CD4-positive, alpha-beta T cell treated with Interleukin-21 for 1 hour (primary cell): ENCODE measurements at regions not wholly inside any gene's neighbourhood (a gene's known extent, or its start where the extent isn't known, plus 50 kb on each side); places are given as distances from the start of the nearest gene placed in this dataset.

Experiments
- DNase-seq: peaks from one replicate; pipeline ENCODE4 v3.0.0-alpha.2; 2020

DNA sequence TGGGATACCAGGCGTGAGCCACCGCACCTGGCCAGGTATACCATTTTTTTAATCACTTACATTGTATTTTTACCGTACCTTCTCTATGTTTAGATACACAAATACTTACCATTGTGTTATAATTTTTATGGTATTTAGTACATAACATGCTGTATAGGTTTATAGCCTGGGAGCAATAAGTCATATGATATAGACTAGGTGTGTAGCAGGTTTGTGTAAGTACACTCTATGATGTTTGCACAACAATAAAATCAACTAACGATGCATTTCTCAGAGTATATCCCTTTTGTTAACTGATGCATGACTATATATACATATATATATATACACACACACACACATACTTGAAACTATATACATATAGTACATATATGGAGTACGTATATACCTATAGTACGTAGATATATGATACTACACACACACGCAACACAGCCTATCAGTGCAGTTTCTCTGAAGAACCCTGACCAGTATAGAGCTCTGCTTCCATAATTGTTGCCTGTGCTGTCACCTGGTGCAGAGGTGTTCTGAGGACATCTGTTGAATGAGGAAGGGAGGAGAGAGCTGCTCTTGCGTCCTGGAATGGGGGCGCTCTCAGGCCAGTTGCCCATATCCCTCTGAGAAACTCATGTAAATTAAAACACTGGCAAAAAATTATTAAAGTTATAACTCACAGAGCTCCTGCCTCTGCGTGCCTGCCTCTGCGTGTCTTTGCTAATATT, 315.3 kb downstream of the FGFR2 start:
- DNase-seq: no peak

DNA sequence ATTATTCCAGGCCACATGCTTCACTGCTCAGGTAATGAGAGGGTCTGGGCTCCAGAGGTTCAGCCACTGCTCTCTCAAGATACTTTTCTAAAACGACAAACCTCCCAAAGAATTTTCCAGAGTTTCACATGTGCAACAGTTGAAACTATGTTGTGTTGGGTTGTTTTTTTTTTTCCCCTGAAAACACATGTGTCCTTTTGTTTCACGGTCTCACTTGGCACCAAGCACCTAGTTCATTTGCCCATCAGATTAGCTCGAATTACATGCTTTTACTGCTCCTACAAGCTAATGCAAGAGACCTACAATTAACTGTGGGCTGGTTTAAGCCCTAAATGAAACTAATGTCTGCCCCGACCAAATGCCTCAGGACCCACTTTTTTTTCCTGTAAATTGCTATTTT, 313.3 kb downstream of the FGFR2 start:
- no peak for DNase-seq

DNA sequence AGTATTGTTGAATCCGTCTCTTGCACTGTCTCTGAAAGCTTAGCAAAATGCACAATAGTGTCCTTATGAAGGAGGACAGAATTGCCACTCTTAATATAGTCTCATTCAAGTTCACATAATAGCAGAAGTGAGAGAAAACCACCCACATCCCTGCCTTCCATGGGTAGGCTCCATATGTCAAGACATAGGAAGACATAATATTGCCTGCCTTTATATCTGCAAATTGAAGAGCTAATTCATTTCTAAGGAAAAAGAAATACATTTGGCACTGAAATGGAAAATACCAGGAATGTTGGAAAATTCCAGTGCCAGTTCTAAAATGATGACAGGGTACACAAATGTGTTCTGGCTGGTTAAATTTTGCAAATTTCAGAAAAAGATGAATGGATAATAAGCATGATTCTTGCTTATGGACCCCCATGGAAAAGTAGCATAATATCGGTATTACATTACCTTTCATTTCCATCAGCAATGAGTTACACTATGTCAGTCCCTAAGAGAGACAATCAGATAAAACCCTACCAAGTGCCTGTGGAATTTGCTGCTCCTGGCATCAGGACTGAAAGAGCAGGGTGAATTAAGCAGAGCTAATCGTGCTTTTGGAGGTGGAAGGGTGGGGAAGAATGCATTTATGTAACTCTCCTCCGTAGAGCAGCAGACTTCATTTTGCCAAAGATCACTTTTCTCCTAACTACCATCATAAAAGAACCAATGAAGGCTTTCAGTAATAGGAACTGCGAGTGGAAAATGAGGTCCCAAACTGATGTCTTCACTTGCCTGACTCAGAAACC, 312.6 kb downstream of the FGFR2 start:
- no peak for DNase-seq

DNA sequence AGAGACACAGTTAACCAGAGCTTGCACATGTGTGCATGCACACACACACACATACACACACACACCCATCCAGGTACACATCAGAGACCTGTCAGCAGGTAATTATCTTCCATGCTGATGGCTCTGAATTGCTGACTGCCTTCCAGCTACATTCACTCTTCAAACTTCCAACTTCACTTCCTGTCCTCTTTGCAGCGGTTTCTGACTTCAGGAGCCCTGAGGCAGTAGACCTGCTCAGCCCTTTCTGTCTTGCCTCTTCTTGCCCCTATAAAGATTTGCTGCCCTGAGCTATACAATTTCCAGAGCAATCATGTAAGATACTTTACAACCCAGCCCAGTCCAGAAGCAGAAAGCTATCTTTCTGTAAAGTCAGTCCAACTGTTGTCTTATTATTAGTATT, 310.2 kb downstream of the FGFR2 start:
- no peak for DNase-seq

DNA sequence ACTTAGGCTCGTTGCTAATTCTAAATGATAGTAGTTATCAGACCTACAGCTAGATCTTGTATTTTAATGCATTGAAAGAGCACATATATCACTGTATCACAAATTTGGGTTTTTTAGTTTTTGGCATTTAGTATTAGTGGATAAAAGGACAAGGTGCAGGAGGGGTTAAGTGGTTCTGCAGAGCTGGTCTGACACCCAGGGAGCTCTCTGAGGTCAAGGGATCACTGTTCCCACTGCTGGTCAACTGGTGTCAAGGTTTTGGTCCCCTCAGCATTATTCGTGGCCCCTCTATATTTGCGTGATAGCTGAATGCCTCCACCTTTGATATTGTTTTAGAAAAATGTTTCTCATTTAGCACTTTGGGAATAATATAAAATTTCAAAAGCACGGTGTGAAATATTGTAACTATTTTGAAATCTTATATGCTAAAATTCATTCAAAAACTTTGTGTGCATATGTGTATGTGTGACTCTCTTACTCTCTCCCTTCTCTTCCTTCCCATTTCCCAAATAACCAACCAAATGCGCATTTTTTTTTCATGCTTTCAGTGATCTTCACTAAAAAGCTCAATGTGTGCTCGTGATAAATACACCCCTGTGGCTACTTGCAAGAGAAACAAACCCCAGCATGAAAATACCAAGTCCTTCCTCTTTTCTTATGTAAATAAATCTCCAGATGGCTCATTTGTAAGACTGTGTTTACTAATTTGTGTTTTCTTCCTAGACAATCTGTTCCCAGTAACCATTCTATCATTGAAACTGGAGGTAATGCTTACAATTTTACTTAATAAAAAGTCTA, 309.2 kb downstream of the FGFR2 start:
- DNase-seq: no peak

DNA sequence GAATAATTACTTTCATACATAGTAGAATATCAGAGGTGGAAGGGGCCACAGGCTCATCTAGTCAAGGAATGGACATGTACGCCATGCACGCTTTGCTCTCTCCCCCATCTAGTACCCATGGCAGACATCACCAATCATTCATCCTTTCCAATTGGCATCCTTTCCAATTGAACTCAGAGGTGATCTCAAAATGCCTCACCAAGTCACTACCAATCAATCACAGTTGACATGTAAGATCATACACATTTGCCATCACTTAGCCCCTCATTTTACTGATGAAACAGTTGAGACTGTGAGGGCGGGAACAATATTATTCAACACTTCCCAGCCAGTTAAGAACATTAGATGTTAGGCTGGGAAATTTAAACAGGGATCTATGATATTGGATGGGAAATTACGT, 308.4 kb downstream of the FGFR2 start:
- DNase-seq: no peak

DNA sequence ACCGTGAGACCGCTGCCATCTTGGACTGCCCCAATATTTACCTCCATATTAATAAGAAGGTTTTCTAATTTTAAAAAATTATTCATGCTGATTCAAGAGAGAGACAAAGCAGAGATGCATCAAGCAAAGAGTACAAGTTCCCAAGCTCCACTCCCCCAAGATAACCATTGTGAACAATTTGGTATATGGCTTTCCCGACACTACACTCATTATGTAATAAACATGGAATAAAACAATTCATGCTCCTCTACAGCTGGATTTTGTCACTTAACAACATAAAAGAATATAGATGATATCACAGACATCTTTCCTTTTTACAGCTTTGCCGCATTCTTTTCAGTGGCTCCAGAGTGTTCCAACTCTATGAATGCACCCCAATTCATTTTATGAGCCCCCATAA, 307.6 kb downstream of the FGFR2 start:
- DNase-seq: no peak

DNA sequence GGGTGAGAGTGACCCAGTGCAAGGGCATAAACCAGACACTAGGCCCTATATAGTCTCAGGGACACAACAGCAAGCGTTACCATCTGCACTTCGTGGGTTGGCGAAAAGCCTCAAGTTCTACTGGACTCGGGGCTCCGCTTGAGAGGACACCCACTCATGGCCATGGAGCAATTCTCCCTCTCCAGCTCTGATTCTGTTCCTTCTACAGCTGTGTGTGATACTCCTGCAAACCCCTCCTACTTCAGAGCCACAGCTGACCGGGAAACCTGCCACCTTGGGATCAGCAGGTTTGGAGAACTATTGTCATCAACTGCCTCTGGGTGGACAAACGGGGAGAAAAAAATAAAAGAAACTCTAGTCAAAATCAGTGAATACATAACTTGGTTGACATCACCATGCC, 306.9 kb downstream of the FGFR2 start:
- no peak for DNase-seq

DNA sequence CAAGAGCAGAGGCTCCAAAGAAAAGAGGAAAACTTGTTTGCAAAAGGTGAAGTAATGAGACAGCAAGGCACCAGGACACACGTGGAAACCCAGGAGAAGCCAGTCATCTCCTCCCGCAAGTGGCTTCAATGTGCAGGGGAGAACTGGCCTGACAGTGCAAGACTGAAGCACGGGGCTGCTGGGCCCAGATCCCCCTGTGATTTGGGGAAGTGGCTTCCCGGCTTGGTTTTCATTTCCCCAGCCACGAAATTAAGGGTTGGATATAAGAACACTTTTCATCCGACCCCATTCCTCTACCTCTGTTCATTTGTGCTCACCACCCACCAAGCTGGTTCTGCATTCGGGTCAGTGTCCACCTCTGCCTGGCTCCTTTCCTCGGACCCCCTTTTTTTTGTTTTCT, 306.4 kb downstream of the FGFR2 start:
- no peak for DNase-seq

DNA sequence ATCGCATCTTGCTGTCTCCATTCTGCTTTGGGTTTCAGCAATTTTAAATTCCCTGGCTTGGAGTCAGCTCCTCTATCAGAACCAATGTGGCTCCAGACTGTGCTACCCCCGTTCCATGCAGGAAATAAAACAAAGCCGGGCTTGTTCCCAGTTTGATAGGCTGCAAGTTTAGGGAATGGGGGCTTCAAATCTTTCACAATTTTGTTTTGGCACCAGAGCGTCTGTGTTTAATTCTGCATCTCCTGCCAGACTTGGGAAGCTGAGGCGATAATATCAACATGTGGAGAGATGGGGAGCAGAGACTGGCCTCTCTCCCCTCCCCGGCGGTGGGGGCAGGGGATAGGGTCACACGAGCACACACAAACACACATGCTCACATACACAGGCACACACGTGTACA, 305.9 kb downstream of the FGFR2 start:
- no peak for DNase-seq

DNA sequence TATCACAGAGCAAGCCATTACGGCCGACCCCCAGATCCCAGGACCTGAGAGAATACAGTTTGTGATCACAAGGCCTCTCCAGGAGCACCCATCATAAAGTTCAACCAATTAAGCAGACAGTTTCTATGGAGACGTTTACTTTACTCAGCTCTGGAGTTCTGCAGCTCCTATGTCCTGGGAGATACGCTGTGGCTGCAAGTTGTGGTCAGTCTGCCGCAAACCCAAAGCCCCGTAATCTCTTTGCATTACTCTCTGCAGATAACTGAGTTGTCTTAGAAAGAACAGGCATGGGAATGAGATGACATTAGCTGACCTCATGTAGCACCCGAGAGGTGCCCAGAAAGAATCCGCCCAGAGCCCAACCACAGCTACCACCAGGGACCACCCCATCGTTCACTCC, 305.1 kb downstream of the FGFR2 start:
- DNase-seq: no peak

DNA sequence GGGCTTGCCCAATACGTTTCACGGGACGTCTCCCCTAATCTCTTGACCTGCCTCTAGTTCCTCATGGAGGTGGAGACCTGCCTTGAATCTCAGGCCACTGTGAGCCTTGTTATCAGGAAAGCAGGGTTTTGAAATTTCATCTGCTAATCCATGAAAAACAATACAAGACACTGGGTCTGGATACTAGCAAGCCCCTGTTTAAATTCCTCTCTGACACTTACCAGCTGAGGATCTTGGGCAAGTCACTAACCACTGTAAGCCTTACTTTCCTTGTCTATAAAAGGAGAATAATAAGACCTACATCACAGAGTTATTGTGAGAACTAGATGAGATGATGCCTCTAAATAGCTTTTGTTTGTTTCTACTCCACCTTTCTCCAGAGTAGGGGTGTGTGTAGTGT, 303.6 kb downstream of the FGFR2 start:
- DNase-seq: no peak

DNA sequence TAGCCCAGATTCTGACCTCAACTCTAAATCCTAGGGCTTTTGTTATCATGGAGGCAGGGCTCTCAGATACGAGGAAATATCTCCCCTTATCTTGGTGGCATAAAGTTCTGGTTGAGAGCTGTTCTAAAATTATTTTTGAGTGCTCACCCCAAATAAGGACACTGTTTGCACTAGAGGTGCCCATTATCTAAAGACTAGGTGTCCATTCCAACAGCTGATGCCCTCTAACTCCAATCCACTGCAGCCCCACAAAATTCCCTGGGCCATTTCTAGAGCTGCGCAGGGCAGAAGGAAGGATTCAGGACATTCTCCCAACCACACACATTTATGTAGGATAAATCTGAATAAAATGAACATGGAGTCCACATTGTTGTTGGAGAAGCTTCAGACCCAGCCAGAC, 301.9 kb downstream of the FGFR2 start:
- no peak for DNase-seq

DNA sequence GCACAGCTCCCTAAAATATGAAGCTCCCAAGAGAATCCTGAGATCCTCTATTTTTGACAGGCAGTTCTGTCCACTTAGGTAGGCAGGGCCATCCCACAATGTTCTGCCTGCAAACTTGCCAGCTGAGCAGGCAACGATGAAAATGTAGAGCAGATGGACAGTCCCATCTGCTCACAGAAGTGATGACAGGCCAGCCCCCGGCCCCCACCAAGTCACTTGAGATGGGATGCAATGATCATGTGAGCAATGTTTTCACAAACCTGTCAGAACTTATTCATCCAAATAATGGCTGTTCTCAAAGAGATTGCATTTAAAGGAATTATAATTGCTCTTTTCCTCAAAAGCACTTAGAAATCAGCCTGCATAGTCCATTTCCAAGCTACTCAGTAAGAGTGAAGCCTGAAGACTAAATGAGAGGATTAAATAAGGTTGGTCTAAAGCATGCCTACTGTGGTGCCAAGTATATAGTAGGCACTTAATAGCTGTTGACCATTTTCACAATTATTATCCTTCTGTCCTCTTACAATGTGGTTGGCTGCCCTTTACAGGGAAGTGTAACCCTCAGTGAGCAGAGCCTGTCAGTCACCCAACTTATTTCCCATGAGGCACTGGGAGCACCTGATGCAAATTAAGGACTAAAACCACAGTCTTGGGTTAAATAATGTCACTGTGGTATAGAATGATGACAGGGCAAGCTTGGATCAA, 301.2 kb downstream of the FGFR2 start:
- no peak for DNase-seq

DNA sequence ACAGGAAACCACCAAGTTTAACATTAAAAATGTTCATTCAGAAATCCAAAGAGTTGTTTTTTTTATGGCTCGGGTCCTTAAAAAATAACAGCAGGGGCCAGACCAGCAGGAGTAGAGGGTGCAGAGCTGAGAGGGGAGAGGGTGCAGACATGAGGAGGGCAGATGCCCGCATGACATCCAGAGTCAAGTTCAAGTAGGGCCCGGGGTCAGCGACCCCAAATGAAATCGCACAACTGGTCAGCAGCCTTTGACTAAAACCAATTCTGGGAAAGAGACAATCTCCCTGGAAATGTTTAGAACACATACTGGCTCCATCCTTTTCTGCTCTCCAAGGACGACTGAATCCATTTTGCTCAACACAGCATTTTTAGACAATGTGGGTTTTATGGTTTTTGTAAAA, 297.5 kb downstream of the FGFR2 start:
- DNase-seq: no peak

DNA sequence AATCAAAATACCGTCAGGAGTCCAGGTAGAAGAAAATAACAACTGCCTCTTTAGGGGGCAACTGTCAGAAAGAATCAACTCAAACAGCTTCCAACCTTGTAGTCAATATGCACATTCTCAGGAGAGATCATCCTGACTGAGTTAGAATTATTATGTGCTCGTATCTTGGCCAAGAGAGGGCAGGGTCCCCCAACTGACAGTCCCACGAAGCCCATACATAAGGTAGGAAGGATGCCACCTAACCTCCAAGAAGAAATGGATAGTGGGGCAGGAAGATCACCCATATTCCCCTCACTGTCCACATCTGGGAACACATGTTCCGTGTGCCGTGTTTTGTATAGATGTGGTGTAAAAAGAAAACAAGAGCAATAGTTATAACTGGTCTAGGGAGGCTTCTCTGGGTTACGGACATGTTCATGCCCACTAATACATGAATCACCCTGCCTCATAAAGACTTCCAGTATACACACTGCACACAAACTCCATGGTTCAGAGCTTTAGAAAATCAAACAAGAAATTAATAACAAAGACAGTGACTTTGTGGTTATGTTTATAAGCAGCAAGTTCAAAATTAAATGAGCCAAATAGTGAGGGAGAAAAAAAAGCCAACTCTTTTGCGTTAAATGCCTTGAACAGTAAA, 295.6 kb downstream of the FGFR2 start:
- DNase-seq: no peak

DNA sequence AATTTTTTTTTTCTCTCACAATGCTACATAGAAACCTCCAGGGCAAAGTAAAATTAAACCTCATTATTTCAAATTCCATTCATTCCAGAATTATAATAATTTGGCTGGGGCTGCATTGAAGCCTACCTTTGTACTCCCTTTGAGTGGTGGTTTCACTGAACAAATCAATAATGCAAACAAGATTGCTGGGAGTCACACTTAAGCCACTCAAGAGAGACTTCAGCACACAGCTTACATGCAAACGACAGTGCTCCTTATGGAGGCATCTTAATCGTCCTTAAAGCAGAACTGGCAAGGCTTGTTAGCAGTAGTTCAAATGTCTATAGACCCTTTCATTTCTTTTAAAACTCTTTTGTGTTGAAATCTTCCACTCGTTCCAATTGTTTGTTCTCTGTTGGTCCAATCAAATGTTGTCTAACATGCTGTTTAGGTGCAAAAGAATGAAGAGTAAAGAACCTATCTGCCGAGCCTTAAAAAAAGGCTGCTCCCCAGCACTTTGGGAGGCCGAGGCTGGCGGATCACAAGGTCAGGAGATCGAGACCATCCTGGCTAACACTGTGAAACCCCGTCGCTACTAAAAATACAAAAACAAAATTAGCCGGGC, 294.9 kb downstream of the FGFR2 start:
- no peak for DNase-seq

DNA sequence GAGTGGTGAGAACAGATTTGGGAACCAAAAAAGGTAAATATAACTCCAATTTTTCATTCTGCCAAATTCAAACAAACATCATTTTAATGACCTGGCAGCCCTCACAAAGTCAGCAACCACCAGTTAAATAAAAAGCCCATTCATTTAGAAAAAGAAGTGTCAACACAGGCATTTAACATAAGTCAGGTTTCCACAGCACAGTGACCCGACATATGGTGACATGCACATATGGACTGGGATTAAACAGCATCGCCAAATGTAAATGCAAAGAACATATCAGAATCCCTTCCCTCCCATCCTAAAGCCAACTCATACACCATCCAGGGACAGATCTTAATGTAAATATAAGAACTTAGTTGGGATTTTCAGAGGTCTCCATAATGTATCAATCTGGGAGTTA, 293.2 kb downstream of the FGFR2 start:
- no peak for DNase-seq

DNA sequence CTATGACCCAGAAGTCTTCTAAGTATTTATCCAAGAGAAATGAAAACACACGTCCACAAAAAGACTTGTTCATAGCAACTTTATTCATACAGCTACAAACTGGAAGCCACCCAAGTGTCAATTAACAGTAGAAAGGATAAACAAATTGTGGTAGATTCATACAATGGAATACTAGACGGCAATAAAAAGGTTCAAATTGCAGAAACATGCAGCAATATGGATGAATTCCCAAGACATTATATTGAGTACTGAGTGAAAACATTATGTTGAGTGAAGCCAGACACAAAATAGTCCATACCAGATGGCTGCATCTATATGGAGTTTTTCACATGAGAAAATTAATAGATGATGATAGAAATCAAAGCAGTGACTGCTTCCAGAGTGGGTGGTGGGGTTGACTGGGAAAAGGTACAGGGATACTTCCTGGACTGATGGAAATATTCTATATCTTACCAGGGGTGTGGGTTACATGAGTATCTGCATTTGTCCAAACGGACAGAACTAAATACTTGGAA, 292.0 kb downstream of the FGFR2 start:
- DNase-seq: no peak

DNA sequence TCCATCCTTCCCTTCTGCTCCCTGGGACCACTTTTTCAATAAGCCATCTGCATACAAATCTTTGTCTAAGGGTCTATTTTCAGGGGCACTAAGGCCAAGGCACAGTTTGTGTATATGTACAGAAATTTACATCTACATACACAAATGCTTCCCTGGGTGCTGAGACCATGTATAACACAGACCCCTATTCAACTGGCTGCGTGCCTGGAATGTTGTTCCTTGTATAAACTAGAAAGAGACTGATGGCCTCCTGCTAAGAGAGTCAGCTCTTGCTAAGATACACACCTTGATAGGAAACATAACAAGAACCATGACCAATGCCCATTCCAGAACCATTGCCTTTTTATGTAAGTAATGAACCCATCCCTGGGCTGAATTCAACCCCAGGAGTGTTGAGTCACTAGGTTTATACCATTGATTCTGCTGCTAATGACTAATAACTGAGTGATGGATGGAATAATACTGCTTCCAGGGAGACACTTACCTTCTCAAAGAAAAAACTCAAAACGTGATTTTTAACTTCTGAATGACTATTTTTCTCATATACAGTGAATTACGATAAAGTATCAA, 290.7 kb downstream of the FGFR2 start:
- no peak for DNase-seq

DNA sequence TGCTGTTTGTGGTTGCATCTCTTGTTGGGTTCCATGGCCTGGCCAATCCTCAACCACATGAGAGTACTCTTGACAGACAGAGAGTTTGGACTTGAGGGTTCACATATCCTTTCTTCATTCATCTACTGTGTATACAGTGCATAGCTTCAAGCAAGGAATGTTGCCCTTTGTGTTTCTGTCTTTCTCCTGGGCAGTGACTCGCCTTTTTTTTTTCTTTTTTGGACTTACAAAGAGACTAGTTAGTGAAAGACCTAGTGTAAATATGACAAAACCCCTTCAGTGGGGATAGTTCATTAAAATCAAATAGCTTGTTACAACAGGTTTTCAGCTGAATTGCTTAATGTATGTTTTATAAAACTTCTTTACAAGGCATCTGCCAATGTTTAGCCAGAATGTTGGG, 290.2 kb downstream of the FGFR2 start:
- DNase-seq: no peak

DNA sequence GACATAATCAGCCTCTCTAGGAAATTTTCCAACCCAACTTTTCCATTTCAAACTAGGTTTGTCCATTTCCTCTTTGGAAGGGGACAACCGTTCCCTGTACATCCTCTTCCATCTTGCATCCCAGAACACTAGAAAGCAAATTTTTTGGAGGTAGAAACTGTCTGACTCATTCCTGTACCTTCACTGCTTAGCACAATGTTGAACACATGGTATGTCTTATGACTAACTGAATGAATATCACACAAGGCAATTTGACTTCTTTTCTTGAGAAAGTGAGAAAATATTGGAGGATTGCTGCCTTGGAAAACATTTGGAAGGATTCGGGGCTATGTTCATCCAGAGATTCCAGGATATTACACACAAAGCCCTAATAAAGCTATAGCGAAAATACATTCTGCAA, 289.1 kb downstream of the FGFR2 start:
- DNase-seq: no peak
